HG02798 (cell line): ENCODE measurements at regions not wholly inside any gene's neighbourhood (a gene's known extent, or its start where the extent isn't known, plus 50 kb on each side); places are given as distances from the start of the nearest gene placed in this dataset.

Experiments
- ATAC-seq: cut with Tn5 transposase; IDR thresholded peaks from one replicate; pipeline ENCODE4 v1.9.1; 2021; ENCODE audit warnings: mild to moderate bottlenecking; ENCODE audit not compliant: unreplicated experiment, poor library complexity

DNA sequence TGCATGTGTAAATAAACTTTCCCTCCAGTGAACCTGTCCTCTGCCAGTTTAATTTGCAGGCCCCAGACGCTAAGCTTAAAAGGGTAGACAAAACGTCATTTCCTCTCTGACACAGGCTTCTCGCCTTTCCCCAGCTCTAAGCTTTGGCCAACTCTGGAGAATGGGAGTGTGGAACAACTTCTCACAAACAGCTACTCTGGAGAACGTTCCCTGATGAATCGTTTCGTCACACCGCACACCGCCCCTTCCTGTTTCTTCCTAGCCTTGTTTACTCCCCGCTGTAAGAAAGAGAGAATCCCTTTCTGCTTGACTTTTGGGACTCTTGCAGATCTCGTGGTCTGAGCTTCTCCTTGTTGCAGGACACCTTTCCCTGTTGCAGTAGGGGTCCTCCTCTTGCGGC lies 564.2 kb downstream of the TCERG1L start:
- no peak for ATAC-seq

DNA sequence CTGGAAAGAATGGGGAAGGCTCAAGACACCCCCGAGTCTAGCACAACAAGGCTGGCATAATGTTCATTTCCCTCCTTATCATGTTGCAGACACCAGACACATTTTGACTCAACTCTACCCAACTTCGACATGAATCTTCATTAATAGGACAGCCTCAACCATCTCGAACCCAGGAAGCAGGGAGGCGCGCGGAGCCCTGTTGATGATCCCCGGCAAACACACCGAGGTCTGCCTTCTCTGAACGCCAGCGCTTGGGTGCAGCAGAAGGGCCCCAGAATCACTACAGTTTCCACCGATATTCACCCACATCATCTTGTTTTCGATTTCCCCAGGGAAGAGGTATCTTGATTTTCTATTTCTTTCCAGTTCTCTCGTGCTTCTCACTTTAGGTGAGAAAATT lies 563.6 kb downstream of the TCERG1L start:
- no peak for ATAC-seq

- no peak for ATAC-seq
These were observed 563.0 kb downstream of the TCERG1L start for GRCh38 chr10:130748409-130749057.

DNA sequence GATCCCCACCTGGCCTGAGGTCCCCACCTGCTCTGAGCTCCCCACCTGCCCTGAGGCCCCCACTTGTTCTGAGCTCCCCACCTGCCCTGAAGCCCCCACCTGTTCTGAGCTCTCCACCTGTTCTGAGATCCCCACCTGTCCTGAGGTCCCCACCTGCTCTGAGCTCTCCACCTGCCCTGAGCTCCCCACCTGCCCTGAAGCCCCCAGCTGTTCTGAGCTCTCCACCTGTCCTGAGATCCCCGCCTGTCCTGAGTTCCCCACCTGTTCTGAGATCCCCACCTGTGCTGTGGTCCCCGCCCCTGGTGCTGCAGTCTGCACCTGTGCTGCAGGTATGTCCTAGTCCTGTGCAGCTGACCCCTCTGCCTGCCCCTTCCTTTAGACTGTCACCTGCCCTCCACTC lies 561.6 kb downstream of the TCERG1L start:
- no peak for ATAC-seq

DNA sequence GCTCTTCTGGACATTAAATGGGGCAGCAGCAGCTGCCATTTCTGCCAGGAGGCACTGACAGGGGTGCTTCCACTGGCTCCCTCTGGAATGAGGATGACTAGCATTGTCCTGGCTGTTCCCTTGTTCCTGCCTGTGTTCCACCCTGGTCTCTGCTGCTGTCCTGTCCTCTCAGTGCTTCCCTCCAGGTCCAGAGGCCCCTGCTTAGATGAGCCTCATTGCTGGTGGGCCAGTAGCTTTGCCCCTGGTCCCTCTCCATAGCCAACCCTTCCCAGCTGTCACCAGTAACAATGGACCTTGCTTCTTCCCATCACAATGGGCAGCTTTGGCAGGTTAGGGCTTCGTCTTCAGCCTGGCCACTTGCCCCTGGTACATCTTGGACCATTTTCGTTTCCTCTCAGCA lies 561.1 kb downstream of the TCERG1L start:
- no peak for ATAC-seq

- no peak for ATAC-seq
These were observed 560.2 kb downstream of the TCERG1L start for GRCh38 chr10:130751106-130751840.

DNA sequence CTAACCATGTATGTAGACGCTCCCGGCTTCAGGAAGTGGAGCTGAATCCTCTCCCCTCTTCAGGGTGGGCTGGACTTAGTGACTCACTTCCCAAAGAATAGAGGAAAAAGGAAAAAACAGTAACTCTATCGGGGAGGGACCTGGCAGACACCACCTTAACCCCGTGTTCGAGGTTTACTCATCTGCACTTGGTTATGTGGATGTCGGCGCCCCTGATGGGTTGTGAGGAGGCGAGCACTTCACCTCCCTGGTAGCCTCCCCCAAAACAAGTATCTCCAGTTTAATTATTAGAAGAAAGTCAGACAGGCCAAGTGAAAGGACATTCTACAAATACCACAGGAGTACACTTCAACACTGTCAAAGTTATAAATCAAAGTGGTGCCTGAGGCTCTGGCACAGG lies 559.7 kb downstream of the TCERG1L start:
- ATAC-seq = no peak

- no peak for ATAC-seq
These were observed 554.9 kb downstream of the TCERG1L start for GRCh38 chr10:130756651-130757050.

- ATAC-seq = no peak
These were observed 554.2 kb downstream of the TCERG1L start for GRCh38 chr10:130757271-130757670.

DNA sequence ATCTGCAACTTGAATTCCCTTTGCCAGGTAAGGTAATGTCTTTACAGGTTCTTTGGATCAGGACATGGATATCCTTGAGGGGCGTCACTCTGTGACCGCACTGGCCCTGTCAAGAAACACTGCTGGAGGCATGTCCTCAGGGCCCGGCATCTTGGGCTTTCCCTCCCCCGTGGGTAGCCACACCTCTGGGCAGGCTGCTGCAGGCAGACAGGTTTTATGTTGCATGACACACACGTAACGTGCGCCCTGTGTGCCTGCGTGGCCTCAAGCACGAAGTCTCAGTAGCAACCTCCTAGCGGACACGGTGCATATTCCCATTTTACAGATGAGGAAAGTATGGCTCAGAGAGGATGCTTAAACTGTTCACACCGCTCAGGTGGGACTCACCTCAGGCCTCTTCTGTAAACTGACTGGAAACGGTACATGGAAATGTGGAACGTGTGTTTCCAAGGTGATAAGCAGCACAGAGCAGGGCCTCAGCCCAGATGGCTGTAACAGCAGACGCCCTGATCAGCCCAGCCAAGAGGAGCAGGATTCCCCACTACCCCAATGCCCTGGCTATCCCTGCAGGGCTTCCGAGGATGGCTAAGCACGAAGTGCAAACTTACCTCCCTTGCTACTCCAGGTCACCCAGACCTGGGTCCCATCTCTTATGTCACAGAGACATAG lies 553.6 kb downstream of the TCERG1L start:
- no peak for ATAC-seq

GRCh38 chr10:130758529-130758928 lies 553.0 kb downstream of the TCERG1L start:
- ATAC-seq = no peak

GRCh38 chr10:130761032-130761575 lies 550.4 kb downstream of the TCERG1L start:
- no peak for ATAC-seq

DNA sequence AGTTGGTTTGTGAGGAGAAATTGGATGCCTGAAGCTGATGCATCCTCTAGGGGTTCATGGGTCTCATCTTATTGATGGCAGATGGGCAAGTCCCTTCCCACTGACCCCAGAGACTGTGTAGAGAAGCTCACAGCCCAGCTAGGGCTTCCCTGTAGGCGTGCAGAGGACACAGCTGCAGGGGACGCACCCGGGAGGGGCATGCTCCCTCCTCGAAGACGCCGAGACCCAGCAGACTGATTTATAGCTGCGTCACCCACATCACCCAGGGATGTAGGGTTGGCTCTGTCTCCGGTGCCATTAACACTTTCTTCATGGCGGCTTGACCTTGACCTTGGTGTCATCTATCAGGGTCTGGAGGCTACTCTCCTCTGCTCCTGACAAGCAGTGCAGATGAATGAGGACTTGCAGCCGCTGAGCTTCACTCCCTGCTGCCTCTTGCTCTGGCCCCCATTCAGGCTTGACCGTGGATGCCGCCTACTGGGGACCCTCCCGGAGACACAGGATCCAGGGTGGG lies 549.7 kb downstream of the TCERG1L start:
- no peak for ATAC-seq

DNA sequence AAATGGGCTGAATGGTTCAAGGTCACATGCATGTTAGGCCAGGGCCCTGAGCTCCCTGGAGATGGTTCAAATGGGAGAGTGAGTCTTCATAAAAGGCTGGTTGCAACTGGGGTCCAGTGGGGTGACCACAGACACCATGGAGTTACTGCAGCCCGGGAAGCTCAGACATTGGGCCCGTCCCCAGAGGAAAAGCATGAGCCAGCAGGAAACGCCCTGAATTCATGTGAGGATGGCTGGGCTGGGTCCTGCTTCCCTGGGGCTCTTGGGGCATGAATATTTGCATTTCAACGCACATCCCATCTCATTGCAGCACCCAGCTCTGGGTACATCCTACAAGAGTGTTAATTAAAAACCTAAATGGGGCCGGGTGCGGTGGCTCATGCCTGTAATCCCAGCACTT lies 549.0 kb downstream of the TCERG1L start:
- no peak for ATAC-seq

DNA sequence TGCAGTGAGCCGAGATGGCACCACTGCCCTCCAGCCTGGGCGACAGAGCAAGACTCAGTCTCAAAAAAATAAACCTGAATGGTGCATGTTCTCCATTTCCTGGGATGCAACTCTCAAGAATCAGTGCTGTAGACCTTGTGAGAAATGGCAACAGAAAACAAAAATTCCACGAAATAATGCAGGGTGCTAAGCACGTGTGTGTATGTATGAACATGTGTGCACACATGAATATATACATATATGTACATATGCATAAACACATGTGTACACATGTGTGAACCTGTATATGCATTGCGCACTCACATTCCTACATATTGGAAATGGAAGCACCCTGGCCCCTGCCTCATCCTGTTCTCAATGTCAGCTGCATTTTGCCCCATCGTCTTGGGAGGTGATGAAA lies 548.5 kb downstream of the TCERG1L start:
- no peak for ATAC-seq

GRCh38 chr10:130763491-130763890 lies 548.0 kb downstream of the TCERG1L start:
- no peak for ATAC-seq

- no peak for ATAC-seq
These were observed 546.9 kb downstream of the TCERG1L start for GRCh38 chr10:130764651-130765050.

- ATAC-seq = no peak
These were observed 545.5 kb downstream of the TCERG1L start for GRCh38 chr10:130766071-130766470.

GRCh38 chr10:130767116-130767730 lies 544.3 kb downstream of the TCERG1L start:
- ATAC-seq = no peak

DNA sequence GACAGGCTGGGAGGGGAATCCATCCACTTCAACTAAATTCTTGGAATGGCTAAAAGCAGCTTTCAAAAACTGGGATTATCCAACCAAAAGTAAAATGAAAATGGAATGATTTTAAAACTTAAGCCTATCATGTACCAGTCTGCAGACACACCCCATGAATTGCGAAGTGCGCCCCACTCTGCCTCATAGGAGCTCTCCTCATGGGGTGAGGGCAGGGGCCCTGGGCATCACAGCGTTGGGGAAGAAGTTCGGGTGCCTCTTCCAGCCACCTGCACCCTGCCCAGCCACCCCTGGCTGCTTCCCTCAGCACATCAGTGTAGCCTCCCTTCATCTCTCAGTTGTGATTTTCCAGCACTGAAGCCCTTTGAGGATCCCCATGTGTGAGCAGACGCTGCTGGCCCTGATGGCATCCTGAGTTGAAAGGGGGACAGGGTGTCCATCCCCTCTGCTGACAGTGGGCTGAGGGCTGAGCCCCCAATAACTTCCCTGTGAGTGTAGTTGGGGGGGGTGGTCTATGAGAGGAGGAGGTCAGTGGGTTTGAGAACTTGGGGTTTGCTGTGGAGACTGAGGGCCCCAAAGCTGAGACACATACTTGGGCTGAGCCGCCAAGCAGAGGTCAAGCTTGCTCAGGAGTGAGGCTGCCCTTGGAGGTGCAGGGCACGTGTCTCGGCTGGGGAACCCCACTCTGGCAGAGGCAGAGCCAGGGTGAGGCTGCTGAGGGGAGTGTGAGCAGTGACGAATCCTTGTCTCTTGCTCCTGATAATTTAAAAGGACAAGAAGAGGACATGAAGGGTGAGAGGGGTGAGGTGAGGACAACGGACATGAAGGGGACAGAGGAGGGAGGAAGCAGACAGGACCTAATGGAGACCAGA lies 542.1 kb downstream of the TCERG1L start:
- no peak for ATAC-seq
